C4-2B (cell line): ENCODE measurements at regions not wholly inside any gene's neighbourhood (a gene's known extent, or its start where the extent isn't known, plus 50 kb on each side); places are given as distances from the start of the nearest gene placed in this dataset.

Experiments
- H3K27ac ChIP-seq: fragments of 450-650 bp; 2 replicates; pipeline ENCODE4 v1.5.1; 2017
- ZFX ChIP-seq: fragments of 450-650 bp; IDR thresholded peaks from 2 replicates; pipeline ENCODE4 v1.6.1; 2017
- TF ChIP-seq, protein P1 (sequence below): fragments of 450-650 bp; conservative IDR thresholded peaks from 2 replicates; pipeline ENCODE4 v1.5.1; 2017; ENCODE audit warnings: mild to moderate bottlenecking

DNA sequence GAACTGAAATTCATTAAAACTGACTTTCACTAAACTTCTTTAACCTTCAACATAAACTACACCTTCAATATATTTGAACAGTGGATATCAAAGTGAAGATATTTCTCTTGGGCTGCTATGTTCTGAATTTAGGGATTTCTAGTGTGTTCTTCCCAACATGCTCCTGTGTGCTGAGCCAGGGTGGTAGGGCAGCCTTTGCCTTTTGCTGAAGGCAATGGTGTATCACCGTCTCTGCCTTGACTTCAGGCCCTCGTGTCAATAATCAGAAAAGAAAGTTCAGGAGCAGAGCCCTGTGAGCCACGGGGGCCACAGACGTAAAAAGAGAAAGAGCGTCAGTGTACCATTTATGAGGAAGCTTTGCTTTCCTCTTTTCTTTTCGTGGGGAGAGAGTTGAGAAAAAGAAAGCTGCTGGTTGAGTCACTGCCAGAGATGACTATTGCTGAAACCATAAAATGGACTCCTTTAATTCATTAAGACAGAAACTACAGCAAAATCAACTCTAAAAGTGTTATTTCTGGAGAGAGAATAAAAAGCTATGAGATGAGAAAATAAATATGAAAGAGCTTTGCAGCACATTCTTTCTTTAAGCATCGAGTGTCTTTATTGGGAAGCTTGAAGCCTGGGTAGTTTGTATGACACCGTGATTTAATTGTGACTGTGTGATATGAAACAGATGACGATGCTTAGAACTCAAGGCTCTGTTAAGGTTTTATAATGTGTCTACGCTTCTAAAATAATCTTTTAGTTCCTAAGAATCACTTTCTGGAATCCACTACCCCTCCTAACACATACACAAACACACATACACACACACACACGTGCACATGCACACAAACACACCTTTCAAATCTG is 271.8 kb upstream of the MTNR1B start:
- no peak for TF ChIP-seq ZFX
- TF ChIP-seq, protein P1, sequence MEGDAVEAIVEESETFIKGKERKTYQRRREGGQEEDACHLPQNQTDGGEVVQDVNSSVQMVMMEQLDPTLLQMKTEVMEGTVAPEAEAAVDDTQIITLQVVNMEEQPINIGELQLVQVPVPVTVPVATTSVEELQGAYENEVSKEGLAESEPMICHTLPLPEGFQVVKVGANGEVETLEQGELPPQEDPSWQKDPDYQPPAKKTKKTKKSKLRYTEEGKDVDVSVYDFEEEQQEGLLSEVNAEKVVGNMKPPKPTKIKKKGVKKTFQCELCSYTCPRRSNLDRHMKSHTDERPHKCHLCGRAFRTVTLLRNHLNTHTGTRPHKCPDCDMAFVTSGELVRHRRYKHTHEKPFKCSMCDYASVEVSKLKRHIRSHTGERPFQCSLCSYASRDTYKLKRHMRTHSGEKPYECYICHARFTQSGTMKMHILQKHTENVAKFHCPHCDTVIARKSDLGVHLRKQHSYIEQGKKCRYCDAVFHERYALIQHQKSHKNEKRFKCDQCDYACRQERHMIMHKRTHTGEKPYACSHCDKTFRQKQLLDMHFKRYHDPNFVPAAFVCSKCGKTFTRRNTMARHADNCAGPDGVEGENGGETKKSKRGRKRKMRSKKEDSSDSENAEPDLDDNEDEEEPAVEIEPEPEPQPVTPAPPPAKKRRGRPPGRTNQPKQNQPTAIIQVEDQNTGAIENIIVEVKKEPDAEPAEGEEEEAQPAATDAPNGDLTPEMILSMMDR, result no peak
- no peak overlapping the region for H3K27ac ChIP-seq

DNA sequence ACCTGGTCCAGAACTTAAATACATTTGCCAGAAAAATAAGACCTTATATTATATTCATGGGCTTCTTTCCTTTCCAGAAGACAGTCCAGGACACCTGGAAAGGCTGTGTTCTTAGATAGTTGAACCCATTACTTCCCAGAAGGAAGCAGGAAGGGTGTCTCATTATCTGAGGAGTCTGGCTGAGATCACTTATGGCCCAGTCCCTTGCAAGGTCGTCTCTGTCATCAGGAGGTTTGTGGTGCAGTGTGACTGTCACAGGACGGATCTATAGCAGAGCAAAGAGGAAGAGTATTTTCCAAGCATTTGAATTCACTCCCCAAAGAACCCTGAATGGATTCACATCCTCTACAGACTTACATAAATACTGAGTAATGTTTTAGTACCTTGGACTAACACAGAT is 270.7 kb upstream of the MTNR1B start:
- H3K27ac ChIP-seq, result no peak overlapping the region
- no peak for TF ChIP-seq ZFX
- TF ChIP-seq, protein P1, result no peak

DNA sequence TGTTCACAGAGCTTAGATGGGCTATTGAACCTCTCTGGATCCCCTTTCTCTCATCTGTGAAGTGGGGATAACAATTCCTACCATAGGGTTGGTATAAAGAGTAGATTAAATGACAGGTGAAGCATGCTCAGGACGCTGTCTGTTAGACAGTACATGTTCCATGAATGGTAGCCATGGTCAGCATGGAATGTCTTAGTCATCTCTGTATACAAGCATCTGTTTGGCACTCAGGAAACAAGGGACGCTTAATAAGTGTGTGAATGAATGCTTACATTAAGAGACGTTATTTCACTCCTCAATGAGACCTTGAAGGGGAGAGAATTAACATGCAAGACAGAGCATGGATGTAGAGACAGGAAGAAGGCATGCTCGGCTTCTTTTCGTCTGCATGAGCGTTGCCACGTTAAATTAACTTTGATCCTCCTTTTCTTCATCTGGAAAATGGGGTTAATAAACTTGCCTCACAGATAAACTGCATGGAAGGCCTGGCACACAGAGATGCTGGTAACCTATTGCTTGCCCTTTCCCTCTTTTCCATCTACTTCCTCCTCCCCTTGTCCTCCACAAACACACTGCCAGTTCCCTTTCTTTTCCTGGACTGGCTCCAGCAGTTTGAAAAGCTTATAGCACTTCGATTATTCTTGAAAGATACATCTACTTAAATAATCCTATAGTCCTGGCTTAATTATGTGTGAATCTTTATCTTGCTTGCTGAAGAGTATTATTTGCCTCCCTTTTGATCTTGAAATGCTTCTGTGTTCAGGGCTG is 267.2 kb upstream of the MTNR1B start:
- H3K27ac ChIP-seq, result no peak overlapping the region
- TF ChIP-seq ZFX, result no peak
- TF ChIP-seq, protein P1, result no peak

DNA sequence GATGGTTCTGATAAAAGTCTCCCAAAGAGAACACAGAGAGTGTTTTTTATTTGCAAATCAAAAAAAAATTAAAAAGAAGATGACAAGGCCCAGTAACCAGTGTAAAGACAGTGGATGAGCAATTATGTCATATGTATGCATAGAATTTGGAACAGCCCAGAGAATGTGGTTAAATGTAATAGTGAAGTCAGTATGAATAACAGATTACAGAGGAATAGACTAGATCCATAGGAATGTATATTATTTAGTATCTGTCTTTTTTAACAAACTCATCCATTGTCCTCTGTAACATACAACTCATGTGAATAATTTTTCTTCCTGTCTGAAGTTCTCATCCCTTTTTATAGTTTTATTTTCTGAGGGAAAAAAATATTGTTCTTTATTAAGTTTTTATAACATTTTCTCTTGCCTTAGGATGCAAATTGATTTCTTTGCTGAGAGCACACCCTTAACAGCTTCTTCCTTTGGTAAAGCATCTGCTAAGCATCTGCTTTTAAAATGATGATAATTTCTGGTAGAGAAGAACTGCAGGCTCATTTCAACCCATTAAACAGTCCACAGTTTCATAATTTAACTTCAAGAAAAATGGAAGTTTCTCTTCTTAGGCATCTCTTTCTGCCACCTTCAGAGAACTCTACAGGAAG is 266.5 kb upstream of the MTNR1B start:
- H3K27ac ChIP-seq, result no peak overlapping the region

DNA sequence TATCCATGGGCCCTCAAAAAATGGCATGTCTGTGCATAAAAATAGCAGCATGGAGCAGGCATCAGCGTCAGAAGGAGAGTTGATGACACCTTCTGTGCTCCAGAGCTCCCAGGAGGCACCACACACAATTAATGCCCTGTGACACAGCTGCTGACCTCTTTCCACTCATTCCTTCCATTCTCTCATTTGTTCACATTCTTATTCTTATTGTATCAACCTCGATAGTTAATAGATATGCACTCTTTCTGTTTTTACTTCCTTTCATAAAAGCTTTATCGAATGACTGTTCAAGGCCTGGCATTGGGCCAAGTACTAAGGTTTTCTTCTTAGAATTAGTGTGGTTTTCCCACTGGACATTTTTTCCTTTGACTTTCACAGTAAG is 266.0 kb upstream of the MTNR1B start:
- no peak overlapping the region for H3K27ac ChIP-seq
- TF ChIP-seq, protein P1, result no peak
- TF ChIP-seq ZFX, result no peak

More for the DNA sequence above, 266.5 kb upstream of the MTNR1B start:
- TF ChIP-seq ZFX, result no peak
- TF ChIP-seq, protein P1, result no peak

DNA sequence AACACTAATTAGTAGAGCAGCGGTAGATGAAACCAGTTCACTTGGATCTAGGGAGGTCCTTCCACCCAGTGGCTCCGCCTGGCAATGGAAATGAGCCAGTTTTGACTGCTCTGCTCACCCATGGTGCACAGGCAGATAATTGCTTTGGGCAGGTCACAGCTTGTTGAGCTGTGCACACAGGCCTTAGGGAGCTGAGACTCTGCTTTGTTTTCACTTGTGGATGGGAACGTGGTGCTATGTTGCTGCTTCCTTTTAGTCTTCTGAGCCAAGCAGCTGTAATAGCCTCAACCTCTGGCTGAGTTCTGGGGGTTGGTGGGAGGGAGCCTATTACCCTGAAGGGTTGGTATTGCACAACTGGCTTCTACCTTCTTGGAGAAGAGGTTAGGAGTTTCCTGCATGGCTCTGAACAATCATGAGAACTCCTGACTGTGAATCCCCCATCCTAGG is 262.3 kb upstream of the MTNR1B start:
- H3K27ac ChIP-seq, result no peak overlapping the region
- TF ChIP-seq ZFX, result no peak
- TF ChIP-seq, protein P1, result no peak
